ENCODE measurements at regions not wholly inside any gene's neighbourhood (a gene's known extent, or its start where the extent isn't known, plus 50 kb on each side); places are given as distances from the start of the nearest gene placed in this dataset.

DNA sequence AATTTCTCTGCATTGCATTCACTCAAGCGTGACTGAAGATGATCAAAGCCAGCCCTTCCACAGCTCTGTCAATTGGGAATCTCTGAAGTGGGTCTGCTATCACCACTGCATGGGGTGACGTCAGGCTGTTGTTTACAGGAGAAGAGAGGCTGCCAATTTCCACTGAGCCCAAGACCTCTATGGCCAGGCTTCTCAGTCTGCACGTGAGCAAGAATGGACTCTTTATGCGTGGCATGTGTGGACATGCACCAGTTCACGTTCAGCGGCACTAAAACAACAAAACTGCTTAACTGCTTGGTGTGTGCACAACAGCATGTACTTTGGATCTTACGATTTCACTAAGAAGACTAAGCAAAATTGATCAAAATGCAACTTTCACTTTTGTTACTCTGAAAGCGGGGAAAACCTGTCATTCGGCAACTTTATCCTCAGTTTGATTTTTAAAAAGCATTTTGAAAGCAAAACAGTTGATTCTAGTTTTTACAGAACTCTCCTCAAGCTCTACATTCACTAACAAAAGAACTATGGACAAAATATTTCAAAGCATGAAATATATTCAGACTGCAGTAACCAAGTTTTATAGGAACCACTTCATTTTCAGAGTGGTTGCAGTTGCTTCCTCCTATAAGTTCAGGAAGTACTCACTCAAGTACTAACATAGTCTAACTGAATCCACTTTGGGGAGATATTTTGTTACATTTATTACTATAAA, 77.0 kb upstream of the SERTAD2 start (continued):
- TF ChIP-seq, protein P1, sequence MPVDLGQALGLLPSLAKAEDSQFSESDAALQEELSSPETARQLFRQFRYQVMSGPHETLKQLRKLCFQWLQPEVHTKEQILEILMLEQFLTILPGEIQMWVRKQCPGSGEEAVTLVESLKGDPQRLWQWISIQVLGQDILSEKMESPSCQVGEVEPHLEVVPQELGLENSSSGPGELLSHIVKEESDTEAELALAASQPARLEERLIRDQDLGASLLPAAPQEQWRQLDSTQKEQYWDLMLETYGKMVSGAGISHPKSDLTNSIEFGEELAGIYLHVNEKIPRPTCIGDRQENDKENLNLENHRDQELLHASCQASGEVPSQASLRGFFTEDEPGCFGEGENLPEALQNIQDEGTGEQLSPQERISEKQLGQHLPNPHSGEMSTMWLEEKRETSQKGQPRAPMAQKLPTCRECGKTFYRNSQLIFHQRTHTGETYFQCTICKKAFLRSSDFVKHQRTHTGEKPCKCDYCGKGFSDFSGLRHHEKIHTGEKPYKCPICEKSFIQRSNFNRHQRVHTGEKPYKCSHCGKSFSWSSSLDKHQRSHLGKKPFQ (CRISPR knock-in tag; IDR thresholded peaks at IDR 0.05; ENCODE audit: insufficient replicate concordance): no peak
- no peak for TF ChIP-seq KLF15 (CRISPR knock-in tag; IDR thresholded peaks at IDR 0.05; ENCODE audit: borderline replicate concordance)
- no peak for TF ChIP-seq RBAK (CRISPR knock-in tag; IDR thresholded peaks at IDR 0.05)
- TF ChIP-seq FOXK2 (IDR thresholded peaks at IDR 0.05): peak; percentile 85
- TF ChIP-seq ZNF773 (CRISPR knock-in tag; IDR thresholded peaks at IDR 0.05; ENCODE audit: borderline replicate concordance): no peak
- peak; percentile 78 for TF ChIP-seq RARA (CRISPR knock-in tag; IDR thresholded peaks at IDR 0.05)
- no peak for TF ChIP-seq ISX (CRISPR knock-in tag; conservative IDR thresholded peaks at IDR 0.05)
- TF ChIP-seq ZBTB7A (CRISPR knock-in tag; IDR thresholded peaks at IDR 0.05): no peak; the same call in 1 of the 2 replicates
- TF ChIP-seq, protein P2, sequence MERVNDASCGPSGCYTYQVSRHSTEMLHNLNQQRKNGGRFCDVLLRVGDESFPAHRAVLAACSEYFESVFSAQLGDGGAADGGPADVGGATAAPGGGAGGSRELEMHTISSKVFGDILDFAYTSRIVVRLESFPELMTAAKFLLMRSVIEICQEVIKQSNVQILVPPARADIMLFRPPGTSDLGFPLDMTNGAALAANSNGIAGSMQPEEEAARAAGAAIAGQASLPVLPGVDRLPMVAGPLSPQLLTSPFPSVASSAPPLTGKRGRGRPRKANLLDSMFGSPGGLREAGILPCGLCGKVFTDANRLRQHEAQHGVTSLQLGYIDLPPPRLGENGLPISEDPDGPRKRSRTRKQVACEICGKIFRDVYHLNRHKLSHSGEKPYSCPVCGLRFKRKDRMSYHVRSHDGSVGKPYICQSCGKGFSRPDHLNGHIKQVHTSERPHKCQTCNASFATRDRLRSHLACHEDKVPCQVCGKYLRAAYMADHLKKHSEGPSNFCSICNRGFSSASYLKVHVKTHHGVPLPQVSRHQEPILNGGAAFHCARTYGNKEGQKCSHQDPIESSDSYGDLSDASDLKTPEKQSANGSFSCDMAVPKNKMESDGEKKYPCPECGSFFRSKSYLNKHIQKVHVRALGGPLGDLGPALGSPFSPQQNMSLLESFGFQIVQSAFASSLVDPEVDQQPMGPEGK (CRISPR knock-in tag; IDR thresholded peaks at IDR 0.05): peak; percentile 58; the same call in 1 of the 2 replicates
- TF ChIP-seq ARNTL (CRISPR knock-in tag; IDR thresholded peaks at IDR 0.05): peak; percentile 96
- TF ChIP-seq, protein P3, sequence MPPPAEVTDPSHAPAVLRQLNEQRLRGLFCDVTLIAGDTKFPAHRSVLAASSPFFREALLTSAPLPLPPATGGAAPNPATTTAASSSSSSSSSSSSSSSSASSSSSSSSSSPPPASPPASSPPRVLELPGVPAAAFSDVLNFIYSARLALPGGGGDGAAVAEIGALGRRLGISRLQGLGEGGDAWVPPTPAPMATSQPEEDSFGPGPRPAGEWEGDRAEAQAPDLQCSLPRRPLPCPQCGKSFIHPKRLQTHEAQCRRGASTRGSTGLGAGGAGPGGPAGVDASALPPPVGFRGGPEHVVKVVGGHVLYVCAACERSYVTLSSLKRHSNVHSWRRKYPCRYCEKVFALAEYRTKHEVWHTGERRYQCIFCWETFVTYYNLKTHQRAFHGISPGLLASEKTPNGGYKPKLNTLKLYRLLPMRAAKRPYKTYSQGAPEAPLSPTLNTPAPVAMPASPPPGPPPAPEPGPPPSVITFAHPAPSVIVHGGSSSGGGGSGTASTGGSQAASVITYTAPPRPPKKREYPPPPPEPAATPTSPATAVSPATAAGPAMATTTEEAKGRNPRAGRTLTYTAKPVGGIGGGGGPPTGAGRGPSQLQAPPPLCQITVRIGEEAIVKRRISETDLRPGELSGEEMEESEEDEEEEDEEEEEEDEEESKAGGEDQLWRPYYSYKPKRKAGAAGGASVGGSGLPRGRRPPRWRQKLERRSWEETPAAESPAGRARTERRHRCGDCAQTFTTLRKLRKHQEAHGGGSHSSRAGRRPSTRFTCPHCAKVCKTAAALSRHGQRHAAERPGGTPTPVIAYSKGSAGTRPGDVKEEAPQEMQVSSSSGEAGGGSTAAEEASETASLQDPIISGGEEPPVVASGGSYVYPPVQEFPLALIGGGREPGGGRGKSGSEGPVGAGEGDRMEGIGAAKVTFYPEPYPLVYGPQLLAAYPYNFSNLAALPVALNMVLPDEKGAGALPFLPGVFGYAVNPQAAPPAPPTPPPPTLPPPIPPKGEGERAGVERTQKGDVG (CRISPR knock-in tag; IDR thresholded peaks at IDR 0.05; ENCODE audit: borderline replicate concordance): peak; percentile 98
- TF ChIP-seq ZNF569 (CRISPR knock-in tag; IDR thresholded peaks at IDR 0.05; ENCODE audit: borderline replicate concordance): peak; percentile 44; the same call in 1 of the 2 replicates
- TF ChIP-seq ZNF205 (CRISPR knock-in tag; IDR thresholded peaks at IDR 0.05): peak; percentile 89
- TF ChIP-seq ZNF33A (CRISPR knock-in tag; IDR thresholded peaks at IDR 0.05; ENCODE audit: borderline replicate concordance): no peak
- no peak for TF ChIP-seq TBP (CRISPR knock-in tag; IDR thresholded peaks at IDR 0.05)
- TF ChIP-seq, protein P4, sequence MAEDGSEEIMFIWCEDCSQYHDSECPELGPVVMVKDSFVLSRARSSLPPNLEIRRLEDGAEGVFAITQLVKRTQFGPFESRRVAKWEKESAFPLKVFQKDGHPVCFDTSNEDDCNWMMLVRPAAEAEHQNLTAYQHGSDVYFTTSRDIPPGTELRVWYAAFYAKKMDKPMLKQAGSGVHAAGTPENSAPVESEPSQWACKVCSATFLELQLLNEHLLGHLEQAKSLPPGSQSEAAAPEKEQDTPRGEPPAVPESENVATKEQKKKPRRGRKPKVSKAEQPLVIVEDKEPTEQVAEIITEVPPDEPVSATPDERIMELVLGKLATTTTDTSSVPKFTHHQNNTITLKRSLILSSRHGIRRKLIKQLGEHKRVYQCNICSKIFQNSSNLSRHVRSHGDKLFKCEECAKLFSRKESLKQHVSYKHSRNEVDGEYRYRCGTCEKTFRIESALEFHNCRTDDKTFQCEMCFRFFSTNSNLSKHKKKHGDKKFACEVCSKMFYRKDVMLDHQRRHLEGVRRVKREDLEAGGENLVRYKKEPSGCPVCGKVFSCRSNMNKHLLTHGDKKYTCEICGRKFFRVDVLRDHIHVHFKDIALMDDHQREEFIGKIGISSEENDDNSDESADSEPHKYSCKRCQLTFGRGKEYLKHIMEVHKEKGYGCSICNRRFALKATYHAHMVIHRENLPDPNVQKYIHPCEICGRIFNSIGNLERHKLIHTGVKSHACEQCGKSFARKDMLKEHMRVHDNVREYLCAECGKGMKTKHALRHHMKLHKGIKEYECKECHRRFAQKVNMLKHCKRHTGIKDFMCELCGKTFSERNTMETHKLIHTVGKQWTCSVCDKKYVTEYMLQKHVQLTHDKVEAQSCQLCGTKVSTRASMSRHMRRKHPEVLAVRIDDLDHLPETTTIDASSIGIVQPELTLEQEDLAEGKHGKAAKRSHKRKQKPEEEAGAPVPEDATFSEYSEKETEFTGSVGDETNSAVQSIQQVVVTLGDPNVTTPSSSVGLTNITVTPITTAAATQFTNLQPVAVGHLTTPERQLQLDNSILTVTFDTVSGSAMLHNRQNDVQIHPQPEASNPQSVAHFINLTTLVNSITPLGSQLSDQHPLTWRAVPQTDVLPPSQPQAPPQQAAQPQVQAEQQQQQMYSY (CRISPR knock-in tag; IDR thresholded peaks at IDR 0.05): no peak
- TF ChIP-seq, protein P5, sequence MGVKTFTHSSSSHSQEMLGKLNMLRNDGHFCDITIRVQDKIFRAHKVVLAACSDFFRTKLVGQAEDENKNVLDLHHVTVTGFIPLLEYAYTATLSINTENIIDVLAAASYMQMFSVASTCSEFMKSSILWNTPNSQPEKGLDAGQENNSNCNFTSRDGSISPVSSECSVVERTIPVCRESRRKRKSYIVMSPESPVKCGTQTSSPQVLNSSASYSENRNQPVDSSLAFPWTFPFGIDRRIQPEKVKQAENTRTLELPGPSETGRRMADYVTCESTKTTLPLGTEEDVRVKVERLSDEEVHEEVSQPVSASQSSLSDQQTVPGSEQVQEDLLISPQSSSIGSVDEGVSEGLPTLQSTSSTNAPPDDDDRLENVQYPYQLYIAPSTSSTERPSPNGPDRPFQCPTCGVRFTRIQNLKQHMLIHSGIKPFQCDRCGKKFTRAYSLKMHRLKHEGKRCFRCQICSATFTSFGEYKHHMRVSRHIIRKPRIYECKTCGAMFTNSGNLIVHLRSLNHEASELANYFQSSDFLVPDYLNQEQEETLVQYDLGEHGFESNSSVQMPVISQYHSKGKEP (CRISPR knock-in tag; IDR thresholded peaks at IDR 0.05): no peak; the same call in 1 of the 2 replicates

Data from HepG2 (cell line).